Erythroblast (primary cell): ENCODE measurements at regions not wholly inside any gene's neighbourhood (a gene's known extent, or its start where the extent isn't known, plus 50 kb on each side); places are given as distances from the start of the nearest gene placed in this dataset.

Source experiments
- GATA1 ChIP-seq: IDR thresholded peaks from 2 replicates; pipeline ENCODE4 v1.6.1; 2011; ENCODE audit warnings: low read depth, mild to moderate bottlenecking, control low read depth, low read length, moderate library complexity
- POLR2A ChIP-seq: IDR thresholded peaks from 2 replicates; pipeline ENCODE4 v1.6.1; 2011; ENCODE audit warnings: mild to moderate bottlenecking, low read length

GRCh38 chr15:36130641-36131310 lies 448.6 kb upstream of the CDIN1 start:
- TF ChIP-seq POLR2A (no peak), GATA1 (no peak)
